Occipital lobe (tissue), 1 donor: ENCODE measurements at regions not wholly inside any gene's neighbourhood (a gene's known extent, or its start where the extent isn't known, plus 50 kb on each side); places are given as distances from the start of the nearest gene placed in this dataset.
"Not testable (repeated sequence)": the region's sequence is repeated elsewhere in the genome, so short reads cannot be mapped to it uniquely, and the experiment has no call there.

Experiments used
- DNase-seq: peaks from one replicate; lab custom pipeline; 2025; lab: John Stamatoyannopoulos, UW

- no peak for DNase-seq
These were observed 201.5 kb downstream of the KCNJ2 start for GRCh38 chr17:70370816-70371215.

- no peak for DNase-seq
These were observed 204.0 kb downstream of the KCNJ2 start for GRCh38 chr17:70373369-70373768.

- DNase-seq: no peak
These were observed 205.2 kb downstream of the KCNJ2 start for GRCh38 chr17:70374496-70374895.

GRCh38 chr17:70375406-70375805 lies 206.1 kb downstream of the KCNJ2 start:
- no peak for DNase-seq

GRCh38 chr17:70375813-70376770 lies 206.8 kb downstream of the KCNJ2 start:
- DNase-seq: no peak

GRCh38 chr17:70377654-70378053 lies 208.3 kb downstream of the KCNJ2 start:
- DNase-seq: no peak

GRCh38 chr17:70378076-70378475 lies 208.7 kb downstream of the KCNJ2 start:
- no peak for DNase-seq

GRCh38 chr17:70379945-70380344 lies 210.6 kb downstream of the KCNJ2 start:
- DNase-seq: no peak

GRCh38 chr17:70381916-70382315 lies 212.6 kb downstream of the KCNJ2 start:
- not testable (repeated sequence) for DNase-seq

GRCh38 chr17:70388326-70388725 lies 219.0 kb downstream of the KCNJ2 start:
- DNase-seq: no peak

- not testable (repeated sequence) for DNase-seq
These were observed 220.0 kb downstream of the KCNJ2 start for GRCh38 chr17:70389232-70389757.

GRCh38 chr17:70390049-70390448 lies 220.7 kb downstream of the KCNJ2 start:
- DNase-seq: no peak

- DNase-seq: no peak
These were observed 225.3 kb downstream of the KCNJ2 start for GRCh38 chr17:70394473-70395232.

- DNase-seq: no peak
These were observed 236.3 kb downstream of the KCNJ2 start for GRCh38 chr17:70405492-70406220.

GRCh38 chr17:70407506-70407905 lies 238.2 kb downstream of the KCNJ2 start:
- no peak for DNase-seq

- DNase-seq: no peak
These were observed 239.4 kb downstream of the KCNJ2 start for GRCh38 chr17:70408768-70409167.

- no peak for DNase-seq
These were observed 245.0 kb downstream of the KCNJ2 start for GRCh38 chr17:70414300-70414699.

GRCh38 chr17:70420861-70421445 lies 251.6 kb downstream of the KCNJ2 start:
- DNase-seq: no peak

- no peak for DNase-seq
These were observed 253.5 kb downstream of the KCNJ2 start for GRCh38 chr17:70422862-70423261.

GRCh38 chr17:70423562-70423961 lies 254.2 kb downstream of the KCNJ2 start:
- no peak for DNase-seq

- DNase-seq: no peak
These were observed 257.4 kb downstream of the KCNJ2 start for GRCh38 chr17:70426752-70427151.
